AG10803 (cell line): ENCODE measurements at regions not wholly inside any gene's neighbourhood (a gene's known extent, or its start where the extent isn't known, plus 50 kb on each side); places are given as distances from the start of the nearest gene placed in this dataset.

Experiments used
- DNase-seq: peaks from one replicate; pipeline ENCODE4 v3.0.0; 2010; ENCODE audit warnings: low read depth
- H3K4me3 ChIP-seq: 2 replicates; pipeline ENCODE4 v1.5.1; 2011; ENCODE audit warnings: mild to moderate bottlenecking, low read length, control low read depth
- CTCF ChIP-seq: conservative IDR thresholded peaks from 2 replicates; pipeline ENCODE4 v1.5.1; 2011; ENCODE audit warnings: mild to moderate bottlenecking, low read length, control low read depth, inconsistent platforms

GRCh38 chr19:29308977-29309590 is 96.1 kb upstream of the UQCRFS1 start:
- no peak for TF ChIP-seq CTCF
- DNase-seq: no peak
- H3K4me3 ChIP-seq: no peak overlapping the region

DNA sequence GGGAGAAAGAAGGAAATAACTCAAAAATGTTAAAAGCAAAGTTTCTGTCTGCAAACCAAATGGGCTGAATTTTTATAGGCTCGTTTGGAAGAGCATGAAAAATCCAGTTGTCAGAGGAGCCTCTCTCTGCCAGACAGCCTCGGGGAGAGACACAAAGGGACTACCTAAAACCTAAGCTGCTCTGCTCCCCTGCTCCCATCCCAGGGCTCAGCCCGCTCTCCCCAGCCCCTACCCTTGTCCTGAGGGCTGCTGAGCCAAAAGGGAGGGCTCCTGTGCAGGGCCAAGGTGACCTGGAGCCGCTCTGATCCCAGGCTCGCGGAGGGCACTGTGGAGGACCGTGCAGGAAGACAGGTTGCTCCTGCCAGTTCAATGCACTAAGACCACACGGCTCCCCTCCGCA is 96.7 kb upstream of the UQCRFS1 start:
- TF ChIP-seq CTCF: no peak
- no peak for DNase-seq
- no peak overlapping the region for H3K4me3 ChIP-seq

DNA sequence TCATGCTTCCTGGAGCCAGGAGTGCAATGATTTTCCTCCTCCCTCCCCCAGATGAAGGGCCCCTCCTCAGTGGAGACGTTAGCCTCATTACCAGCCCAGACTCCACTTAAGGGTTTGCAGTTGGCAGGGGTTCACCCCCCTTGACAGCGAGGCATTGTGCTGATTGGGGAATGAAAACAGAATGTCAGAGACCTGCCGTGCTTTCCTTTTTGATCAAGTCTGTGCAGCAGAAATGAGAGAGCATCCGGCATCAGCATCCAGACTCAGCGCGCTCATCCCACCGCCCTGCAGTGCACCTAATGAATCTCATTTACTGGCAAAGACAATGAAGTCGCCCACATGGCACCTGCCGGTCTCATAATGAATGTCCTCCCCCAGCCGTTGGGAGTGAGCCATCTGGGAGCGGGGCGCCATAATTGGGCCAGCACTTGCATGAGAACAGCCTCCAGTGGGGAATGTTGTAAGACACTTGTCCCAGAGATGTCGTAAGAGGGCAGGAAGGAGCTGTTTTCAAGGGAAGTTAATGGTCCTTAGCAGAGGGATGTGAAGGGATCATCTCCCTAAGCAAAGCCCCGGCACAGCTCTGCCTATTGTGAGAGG is 98.3 kb upstream of the UQCRFS1 start:
- DNase-seq: no peak

GRCh38 chr19:29315556-29316190 is 102.7 kb upstream of the UQCRFS1 start:
- DNase-seq: no peak
- no peak overlapping the region for H3K4me3 ChIP-seq
- no peak for TF ChIP-seq CTCF

More for the DNA sequence above, 98.3 kb upstream of the UQCRFS1 start:
- no peak for TF ChIP-seq CTCF
- H3K4me3 ChIP-seq: no peak overlapping the region

- no peak for DNase-seq
- no peak for TF ChIP-seq CTCF
- H3K4me3 ChIP-seq: no peak overlapping the region
Observed at GRCh38 chr19:29318581-29318980, 105.6 kb upstream of the UQCRFS1 start.

DNA sequence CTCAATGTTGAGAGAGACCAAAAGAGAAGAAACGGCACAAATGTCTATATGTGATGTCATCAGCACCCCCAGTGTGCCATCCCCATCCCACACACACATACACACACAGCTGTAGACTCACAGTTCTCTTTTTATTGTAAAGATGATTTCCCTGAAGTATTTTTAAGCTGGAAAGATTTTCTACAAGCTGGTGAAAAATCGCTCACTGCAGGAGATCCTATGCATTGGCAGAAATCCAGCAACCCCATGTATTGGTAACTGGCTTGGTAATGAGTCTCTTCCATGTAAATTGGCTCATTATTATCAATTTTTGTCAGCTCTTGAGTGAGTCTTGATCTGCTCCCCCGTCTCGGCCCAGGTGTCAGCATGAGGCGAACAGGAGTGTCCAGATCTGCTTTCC is 107.1 kb upstream of the UQCRFS1 start:
- H3K4me3 ChIP-seq: no peak overlapping the region
- DNase-seq: no peak
- TF ChIP-seq CTCF: no peak

- TF ChIP-seq CTCF: no peak
- DNase-seq: no peak
- no peak overlapping the region for H3K4me3 ChIP-seq
Observed at GRCh38 chr19:29320618-29321017, 107.7 kb upstream of the UQCRFS1 start.
